H1 (cell line): ENCODE measurements at regions not wholly inside any gene's neighbourhood (a gene's known extent, or its start where the extent isn't known, plus 50 kb on each side); places are given as distances from the start of the nearest gene placed in this dataset.

Experiments
- CREB1 ChIP-seq: IDR thresholded peaks from 2 replicates; pipeline ENCODE4 v1.6.1; 2012; ENCODE audit warnings: inconsistent platforms
- HDAC6 ChIP-seq: IDR thresholded peaks from one replicate; pipeline ENCODE4 v1.7.1; 2012; ENCODE audit warnings: low read depth, mild to moderate bottlenecking, inconsistent platforms, low read length, moderate library complexity
- JUND ChIP-seq: IDR thresholded peaks from 2 replicates; pipeline ENCODE4 v1.6.1; 2011; ENCODE audit warnings: mild to moderate bottlenecking, improper control_type of control experiment, low read length
- KDM1A ChIP-seq: fragments of 200-600, 300-600 bp; sonication (generic); IDR thresholded peaks from 2 replicates; pipeline ENCODE4 v1.7.1; 2016; ENCODE audit warnings: mild to moderate bottlenecking, low read length, borderline replicate concordance
- NANOG ChIP-seq: IDR thresholded peaks from 2 replicates; pipeline ENCODE4 v1.6.1; 2011; ENCODE audit warnings: low read length, low read depth, mild to moderate bottlenecking, inconsistent platforms; ENCODE audit not compliant: insufficient read depth, poor library complexity, severe bottlenecking
- POLR2A ChIP-seq, 2 experiments: IDR thresholded peaks; 1 replicate in 1 of 2; 2 replicates in 1 of 2; pipeline ENCODE4 v1.6.1; 2011; ENCODE audit warnings: low read depth in 2 of 2, low read length in 2 of 2, mild to moderate bottlenecking in 2 of 2; ENCODE audit errors: control extremely low read depth in 1 of 2
- RXRA ChIP-seq: IDR thresholded peaks from 2 replicates; pipeline ENCODE4 v1.6.1; 2011; ENCODE audit warnings: low read depth, mild to moderate bottlenecking, low read length, moderate library complexity; ENCODE audit not compliant: insufficient read depth
- SRF ChIP-seq: IDR thresholded peaks from 2 replicates; pipeline ENCODE4 v1.6.1; 2011; ENCODE audit warnings: mild to moderate bottlenecking, low read depth, low read length, moderate library complexity

DNA sequence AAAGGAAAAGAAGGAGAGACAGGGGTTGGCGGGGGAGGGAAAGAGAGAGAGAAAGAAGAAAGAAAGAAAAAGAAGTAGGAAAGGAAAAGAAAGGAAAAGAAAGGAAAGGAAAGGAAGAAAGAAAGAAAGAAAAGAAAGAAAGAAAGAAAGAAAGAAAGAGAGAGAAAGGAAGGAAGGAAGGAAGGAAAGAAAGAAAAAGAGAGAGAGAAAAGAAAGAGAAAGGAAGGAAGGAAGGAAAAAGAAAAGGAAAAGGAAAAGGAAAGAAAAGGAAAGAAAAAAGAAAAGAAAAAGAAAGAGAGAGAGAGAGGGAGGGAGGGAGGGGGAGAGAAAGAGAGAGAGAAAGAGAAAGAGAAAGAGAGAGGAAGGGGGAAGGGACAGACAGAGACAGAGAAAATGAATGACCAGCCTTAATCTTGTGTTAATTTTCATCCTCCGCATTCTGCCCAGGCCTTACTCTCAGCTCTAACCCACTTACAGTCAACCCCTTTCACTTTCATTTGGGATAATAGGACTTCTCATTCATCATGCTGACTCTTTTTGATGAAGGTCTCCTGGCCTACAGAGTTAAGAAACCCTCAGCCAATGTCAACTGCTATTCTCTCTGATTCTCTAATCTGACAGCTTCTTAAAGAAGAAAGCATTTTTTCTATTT lies 207.3 kb downstream of the SUCLG1 start (continued):
- TF ChIP-seq CREB1 (no peak), RXRA (no peak), POLR2A (IDR thresholded peaks at IDR 0.05; ENCODE audit: control extremely low read depth in 1 of 2, low read depth in 2 of 2, low read length in 2 of 2) (no peak), SRF (no peak), HDAC6 (no peak), JUND (no peak), NANOG (no peak), KDM1A (no peak)
